ENCODE measurements at regions not wholly inside any gene's neighbourhood (a gene's known extent, or its start where the extent isn't known, plus 50 kb on each side); places are given as distances from the start of the nearest gene placed in this dataset.

- Histone ChIP-seq H3K4me3 (IDR thresholded peaks at IDR 0.05; ENCODE audit: insufficient read depth, low read depth, low read length) (no peak overlapping the region), H2AFZ (ENCODE audit: low read depth) (no peak overlapping the region), H3K27me3 (ENCODE audit: insufficient read depth, low read depth) (no peaks in the 10 kb centered on the region), H3K27ac (no peak overlapping the region), H3K4me2 (no peak overlapping the region), H3K4me1 (ENCODE audit: low read depth, poor library complexity, severe bottlenecking) (no peaks in the 10 kb centered on the region), H3K36me3 (ENCODE audit: insufficient read depth) (no peaks in the 10 kb centered on the region), H4K20me1 (ENCODE audit: insufficient read depth) (no peaks in the 10 kb centered on the region), H3K79me2 (ENCODE audit: insufficient read depth, low read depth) (no peaks in the 10 kb centered on the region), H3K9ac (no peak overlapping the region)
- TF ChIP-seq, protein P1, sequence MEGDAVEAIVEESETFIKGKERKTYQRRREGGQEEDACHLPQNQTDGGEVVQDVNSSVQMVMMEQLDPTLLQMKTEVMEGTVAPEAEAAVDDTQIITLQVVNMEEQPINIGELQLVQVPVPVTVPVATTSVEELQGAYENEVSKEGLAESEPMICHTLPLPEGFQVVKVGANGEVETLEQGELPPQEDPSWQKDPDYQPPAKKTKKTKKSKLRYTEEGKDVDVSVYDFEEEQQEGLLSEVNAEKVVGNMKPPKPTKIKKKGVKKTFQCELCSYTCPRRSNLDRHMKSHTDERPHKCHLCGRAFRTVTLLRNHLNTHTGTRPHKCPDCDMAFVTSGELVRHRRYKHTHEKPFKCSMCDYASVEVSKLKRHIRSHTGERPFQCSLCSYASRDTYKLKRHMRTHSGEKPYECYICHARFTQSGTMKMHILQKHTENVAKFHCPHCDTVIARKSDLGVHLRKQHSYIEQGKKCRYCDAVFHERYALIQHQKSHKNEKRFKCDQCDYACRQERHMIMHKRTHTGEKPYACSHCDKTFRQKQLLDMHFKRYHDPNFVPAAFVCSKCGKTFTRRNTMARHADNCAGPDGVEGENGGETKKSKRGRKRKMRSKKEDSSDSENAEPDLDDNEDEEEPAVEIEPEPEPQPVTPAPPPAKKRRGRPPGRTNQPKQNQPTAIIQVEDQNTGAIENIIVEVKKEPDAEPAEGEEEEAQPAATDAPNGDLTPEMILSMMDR (conservative IDR thresholded peaks at IDR 0.05; ENCODE audit: low read depth, low read length), result no peak
Observed at GRCh38 chr17:77738751-77739531, 219.6 kb upstream of the TNRC6C start.

- H3K27ac ChIP-seq, result no peak overlapping the region
- no peak overlapping the region for H3K4me2 ChIP-seq
- H3K27me3 ChIP-seq (ENCODE audit: insufficient read depth, low read depth), result no peaks in the 10 kb centered on the region
- no peak overlapping the region for H3K9ac ChIP-seq
- no peaks in the 10 kb centered on the region for H3K4me1 ChIP-seq (ENCODE audit: low read depth, poor library complexity, severe bottlenecking)
- no peak overlapping the region for H3K4me3 ChIP-seq (IDR thresholded peaks at IDR 0.05; ENCODE audit: insufficient read depth, low read depth, low read length)
- no peaks in the 10 kb centered on the region for H3K36me3 ChIP-seq (ENCODE audit: insufficient read depth)
- no peaks in the 10 kb centered on the region for H3K79me2 ChIP-seq (ENCODE audit: insufficient read depth, low read depth)
- TF ChIP-seq, protein P1 (conservative IDR thresholded peaks at IDR 0.05; ENCODE audit: low read depth, low read length), result no peak
- no peaks in the 10 kb centered on the region for H4K20me1 ChIP-seq (ENCODE audit: insufficient read depth)
- H2AFZ ChIP-seq (ENCODE audit: low read depth), result no peak overlapping the region
Observed at GRCh38 chr17:77740481-77740880, 218.0 kb upstream of the TNRC6C start.

- TF ChIP-seq, protein P1 (conservative IDR thresholded peaks at IDR 0.05; ENCODE audit: low read depth, low read length), result peak; percentile 77
- H4K20me1 ChIP-seq (ENCODE audit: insufficient read depth), result no peaks in the 10 kb centered on the region
- H3K79me2 ChIP-seq (ENCODE audit: insufficient read depth, low read depth), result no peaks in the 10 kb centered on the region
- H3K9ac ChIP-seq, result no peak overlapping the region
- H3K27me3 ChIP-seq (ENCODE audit: insufficient read depth, low read depth), result no peaks in the 10 kb centered on the region
- no peak overlapping the region for H2AFZ ChIP-seq (ENCODE audit: low read depth)
- no peak overlapping the region for H3K4me2 ChIP-seq
- no peak overlapping the region for H3K4me3 ChIP-seq (IDR thresholded peaks at IDR 0.05; ENCODE audit: insufficient read depth, low read depth, low read length)
- H3K27ac ChIP-seq, result no peak overlapping the region
- H3K36me3 ChIP-seq (ENCODE audit: insufficient read depth), result no peaks in the 10 kb centered on the region
- H3K4me1 ChIP-seq (ENCODE audit: low read depth, poor library complexity, severe bottlenecking), result no peaks in the 10 kb centered on the region
Observed at GRCh38 chr17:77741109-77741508, 217.4 kb upstream of the TNRC6C start.

- Histone ChIP-seq H2AFZ (ENCODE audit: low read depth) (no peak overlapping the region), H4K20me1 (ENCODE audit: insufficient read depth) (no peaks in the 10 kb centered on the region), H3K4me1 (ENCODE audit: low read depth, poor library complexity, severe bottlenecking) (no peaks in the 10 kb centered on the region), H3K4me3 (IDR thresholded peaks at IDR 0.05; ENCODE audit: insufficient read depth, low read depth, low read length) (no peak overlapping the region), H3K9ac (no peak overlapping the region), H3K79me2 (ENCODE audit: insufficient read depth, low read depth) (no peaks in the 10 kb centered on the region), H3K27ac (no peak overlapping the region), H3K27me3 (ENCODE audit: insufficient read depth, low read depth) (no peaks in the 10 kb centered on the region), H3K4me2 (no peak overlapping the region), H3K36me3 (ENCODE audit: insufficient read depth) (no peaks in the 10 kb centered on the region)
- TF ChIP-seq, protein P1 (conservative IDR thresholded peaks at IDR 0.05; ENCODE audit: low read depth, low read length), result no peak
Observed at GRCh38 chr17:77742579-77742978, 215.9 kb upstream of the TNRC6C start.
